Fibroblast of skin of left quadriceps (primary cell): ENCODE measurements at regions not wholly inside any gene's neighbourhood (a gene's known extent, or its start where the extent isn't known, plus 50 kb on each side); places are given as distances from the start of the nearest gene placed in this dataset.
"Not testable (repeated sequence)": the region's sequence is repeated elsewhere in the genome, so short reads cannot be mapped to it uniquely, and the experiment has no call there.

Source experiments
- DNase-seq, 2 experiments: peaks; one replicate each; pipeline ENCODE4 v3.0.0-alpha.2; 2013; ENCODE audit warnings: low read depth in 2 of 2

DNA sequence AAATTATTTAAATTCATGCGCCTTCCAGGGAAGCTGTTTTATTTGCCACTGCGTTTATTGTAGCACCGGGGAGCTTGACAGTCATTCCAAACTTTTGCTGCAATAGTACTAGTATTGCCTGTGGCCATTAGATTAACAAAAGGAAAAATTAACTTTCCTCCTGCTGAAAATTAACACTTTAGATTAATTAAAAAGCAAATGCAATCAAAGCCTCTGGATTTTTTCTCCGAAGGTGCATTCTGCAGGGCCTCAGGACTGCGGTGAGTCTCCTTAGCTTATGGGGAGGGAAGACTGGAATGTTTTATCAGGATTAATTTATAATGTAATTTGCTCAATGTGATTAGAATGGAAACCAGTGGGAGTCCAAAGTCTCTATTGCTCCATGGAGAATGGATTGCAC lies 456.4 kb upstream of the CFAP20DC start:
- no peak for DNase-seq

- no peak for DNase-seq
Measured at GRCh38 chr3:59503441-59503840, 453.6 kb upstream of the CFAP20DC start.

DNA sequence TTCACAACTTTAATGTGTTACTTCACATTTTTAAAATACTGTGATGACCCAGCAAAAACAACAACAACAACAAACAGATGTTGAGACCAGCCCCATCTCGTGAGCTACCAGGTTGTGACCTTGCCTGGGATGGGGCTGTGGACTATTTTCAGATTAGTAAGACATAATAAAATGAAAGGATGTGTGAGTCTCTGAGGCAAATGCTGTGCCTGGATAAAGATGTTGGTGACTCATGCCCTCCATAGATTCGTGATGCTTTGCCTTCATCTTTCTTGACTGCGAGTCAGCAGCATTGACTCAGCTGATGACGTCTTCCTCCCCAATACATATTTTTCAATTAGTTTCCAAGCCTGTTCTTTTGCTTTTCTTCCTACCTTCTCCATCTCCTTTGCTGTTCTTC lies 453.0 kb upstream of the CFAP20DC start:
- DNase-seq: peak; percentile 72 to 73

DNA sequence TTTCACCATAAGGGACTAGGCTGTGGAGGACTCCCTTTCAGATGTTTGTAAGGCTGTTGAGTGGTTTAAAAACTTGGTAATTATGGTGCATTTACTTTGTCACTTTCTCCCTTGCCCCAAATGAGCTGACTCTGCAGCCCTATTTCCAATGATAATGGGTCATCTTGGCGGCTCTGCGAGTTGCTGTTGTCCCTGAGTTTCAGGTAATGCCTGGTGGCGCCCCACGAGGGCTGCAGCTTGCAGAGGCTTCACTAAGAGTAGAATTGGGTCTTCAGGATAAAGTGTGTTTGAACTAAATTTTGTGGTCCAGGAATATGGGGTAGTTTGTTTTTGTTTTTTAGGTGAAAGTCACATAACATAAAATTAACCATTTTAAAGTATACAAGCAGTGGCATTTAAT lies 450.1 kb upstream of the CFAP20DC start:
- DNase-seq: no peak

GRCh38 chr3:59499000-59499399 lies 449.2 kb upstream of the CFAP20DC start:
- no peak for DNase-seq

- no peak for DNase-seq
Measured at GRCh38 chr3:59496250-59496649, 446.4 kb upstream of the CFAP20DC start.

GRCh38 chr3:59494969-59495368 lies 445.1 kb upstream of the CFAP20DC start:
- not testable (repeated sequence) for DNase-seq

DNA sequence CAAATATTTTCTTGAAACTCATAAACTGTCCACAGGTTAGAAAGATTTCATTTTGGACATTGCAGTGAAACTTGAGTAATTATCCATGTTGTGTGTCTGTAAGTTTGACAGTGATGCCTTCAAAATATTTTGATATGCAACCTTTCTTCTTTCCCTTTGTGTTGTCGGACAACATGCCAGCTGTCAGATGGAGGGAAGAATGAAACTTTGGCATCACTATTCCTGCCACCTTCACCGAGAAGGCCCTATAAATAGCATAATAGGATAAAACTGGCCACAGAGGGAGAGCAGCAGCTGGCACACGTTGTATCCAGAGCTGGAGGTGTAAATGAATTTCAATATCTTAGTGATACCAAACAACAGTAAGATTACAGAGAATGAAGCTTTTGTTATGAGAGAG lies 436.7 kb upstream of the CFAP20DC start:
- DNase-seq: no peak

GRCh38 chr3:59483191-59483590 lies 433.4 kb upstream of the CFAP20DC start:
- DNase-seq: no peak

DNA sequence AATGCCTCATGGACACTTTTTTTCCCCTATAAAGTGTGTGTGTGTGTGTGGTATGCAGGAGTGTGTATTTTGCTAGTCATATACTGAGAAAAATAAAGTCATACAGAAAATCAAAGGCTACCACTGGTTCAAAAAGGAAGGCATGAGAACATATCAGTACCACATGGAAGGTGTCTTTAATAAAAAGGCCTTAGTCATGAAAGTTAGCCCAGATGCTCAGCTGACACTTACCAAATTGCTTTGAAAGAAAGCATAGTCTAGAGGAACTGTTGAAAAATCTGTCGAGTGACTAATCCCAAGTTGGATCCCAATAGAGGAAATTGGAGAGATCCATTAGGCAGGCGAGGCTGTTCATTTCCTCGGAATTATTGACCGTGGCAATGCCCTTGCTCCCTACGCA lies 432.9 kb upstream of the CFAP20DC start:
- DNase-seq: peak; percentile 27 to 35

DNA sequence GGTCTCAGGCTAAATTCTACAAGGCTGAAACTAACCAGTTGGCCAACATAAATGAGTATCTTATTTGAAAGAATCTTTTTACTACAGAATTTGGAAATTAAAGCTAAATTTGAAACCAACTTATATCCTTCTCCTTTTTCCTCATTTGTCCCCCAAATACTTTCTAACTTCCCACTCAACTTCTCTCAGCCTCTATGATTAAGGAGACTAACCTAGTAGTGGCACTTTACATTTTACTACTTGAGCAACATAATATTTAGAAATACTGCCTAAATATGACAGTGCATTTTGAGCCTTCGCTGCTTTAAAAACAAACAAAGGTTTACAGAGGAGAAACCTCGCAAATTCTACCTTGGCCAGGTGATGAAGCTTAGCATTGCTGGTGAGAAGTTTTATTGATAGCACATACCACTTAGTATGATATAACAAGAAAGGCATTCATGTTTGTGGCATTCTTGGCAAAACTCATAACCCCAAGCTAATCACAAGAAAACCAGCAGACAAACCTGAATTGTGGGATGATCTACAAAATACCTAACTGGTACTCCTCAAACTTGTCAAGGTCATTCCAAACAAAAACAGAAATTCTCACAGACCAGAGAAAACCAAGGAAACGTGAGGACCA lies 432.1 kb upstream of the CFAP20DC start:
- DNase-seq: no peak

DNA sequence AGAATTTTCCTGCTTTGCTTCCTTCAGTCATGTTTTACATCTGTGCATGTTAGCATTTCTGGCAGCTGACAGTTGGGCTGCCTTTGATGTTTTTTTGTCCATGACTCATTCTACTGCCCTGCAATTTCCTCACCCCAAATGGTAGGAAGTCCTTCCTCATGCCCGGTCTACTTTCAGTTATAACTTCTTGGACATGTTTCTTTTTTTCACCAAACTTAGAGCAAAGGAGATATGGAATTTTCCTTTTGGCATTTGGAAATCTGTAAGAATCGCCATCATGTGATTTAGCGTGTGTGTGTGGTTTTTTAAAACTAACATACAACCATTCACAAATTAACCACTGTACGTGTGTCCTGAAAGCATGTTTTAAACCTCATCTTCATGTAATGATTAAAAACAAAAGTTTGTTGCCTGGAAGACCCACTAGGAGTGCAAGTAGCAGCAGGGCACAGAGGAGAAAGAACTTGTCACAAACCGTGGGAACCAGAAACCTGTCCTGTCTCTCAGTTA lies 430.7 kb upstream of the CFAP20DC start:
- DNase-seq: peak; percentile 38 to 54

GRCh38 chr3:59473636-59474035 lies 423.8 kb upstream of the CFAP20DC start:
- no peak for DNase-seq

DNA sequence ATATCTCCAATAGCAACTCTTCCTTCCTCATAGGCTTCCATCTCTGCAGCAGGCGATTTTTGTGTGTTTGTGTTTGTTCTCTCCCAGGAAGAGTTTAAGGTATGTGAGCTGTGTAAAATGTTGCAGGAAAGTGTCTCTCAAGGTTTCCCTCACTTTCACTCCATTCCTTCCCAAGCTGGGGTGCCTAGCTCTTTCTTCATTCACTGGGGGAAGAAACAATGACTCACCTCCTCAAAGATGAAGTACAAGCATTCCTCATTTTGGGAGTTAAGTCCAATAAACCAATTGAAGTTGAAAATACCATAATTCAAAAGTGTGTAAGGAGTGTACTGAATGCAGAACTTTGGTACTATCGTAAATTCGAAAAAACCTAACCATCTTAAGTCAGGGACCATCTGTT lies 422.7 kb upstream of the CFAP20DC start:
- DNase-seq: no peak

GRCh38 chr3:59469948-59470723 lies 420.3 kb upstream of the CFAP20DC start:
- DNase-seq: no peak

GRCh38 chr3:59467476-59467875 lies 417.7 kb upstream of the CFAP20DC start:
- no peak for DNase-seq

DNA sequence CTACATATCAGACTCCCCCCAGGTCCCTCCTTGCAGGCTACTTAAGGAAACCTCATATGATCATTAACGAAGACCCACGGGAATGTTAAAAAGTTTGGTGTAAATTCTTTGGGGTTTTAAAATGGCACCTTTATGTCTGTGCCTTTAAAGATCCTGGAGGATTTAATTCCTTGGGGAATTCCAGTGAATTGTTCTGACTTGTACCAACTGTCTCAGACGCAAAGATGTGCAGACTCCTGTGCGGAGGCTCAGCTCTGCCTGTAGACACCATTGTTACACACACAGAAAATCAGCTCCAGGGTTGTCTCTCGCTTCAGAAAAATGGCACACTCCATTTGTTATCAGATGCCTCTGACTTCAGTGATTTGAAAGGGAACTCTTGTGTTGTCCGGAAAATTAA lies 414.4 kb upstream of the CFAP20DC start:
- DNase-seq: no peak

- DNase-seq: no peak
Measured at GRCh38 chr3:59463253-59463652, 413.4 kb upstream of the CFAP20DC start.

DNA sequence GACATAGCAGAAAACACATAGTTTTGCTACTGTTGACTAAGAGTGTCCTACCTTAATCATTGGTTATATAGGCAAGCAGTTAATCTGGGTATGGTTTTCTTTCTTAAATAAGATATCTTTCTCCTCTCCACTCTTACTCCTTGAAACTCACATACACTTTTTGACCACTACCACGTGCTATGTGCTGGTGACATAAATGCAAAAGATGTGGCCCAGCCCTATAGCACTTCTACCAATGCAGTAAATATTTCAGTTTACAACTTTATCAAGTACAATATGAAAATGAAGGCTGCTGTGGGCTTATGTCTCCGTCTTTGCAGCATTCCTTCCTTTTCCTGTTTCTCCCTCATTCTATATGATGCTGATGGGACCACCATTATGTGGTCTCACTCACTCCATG lies 410.2 kb upstream of the CFAP20DC start:
- DNase-seq: no peak

DNA sequence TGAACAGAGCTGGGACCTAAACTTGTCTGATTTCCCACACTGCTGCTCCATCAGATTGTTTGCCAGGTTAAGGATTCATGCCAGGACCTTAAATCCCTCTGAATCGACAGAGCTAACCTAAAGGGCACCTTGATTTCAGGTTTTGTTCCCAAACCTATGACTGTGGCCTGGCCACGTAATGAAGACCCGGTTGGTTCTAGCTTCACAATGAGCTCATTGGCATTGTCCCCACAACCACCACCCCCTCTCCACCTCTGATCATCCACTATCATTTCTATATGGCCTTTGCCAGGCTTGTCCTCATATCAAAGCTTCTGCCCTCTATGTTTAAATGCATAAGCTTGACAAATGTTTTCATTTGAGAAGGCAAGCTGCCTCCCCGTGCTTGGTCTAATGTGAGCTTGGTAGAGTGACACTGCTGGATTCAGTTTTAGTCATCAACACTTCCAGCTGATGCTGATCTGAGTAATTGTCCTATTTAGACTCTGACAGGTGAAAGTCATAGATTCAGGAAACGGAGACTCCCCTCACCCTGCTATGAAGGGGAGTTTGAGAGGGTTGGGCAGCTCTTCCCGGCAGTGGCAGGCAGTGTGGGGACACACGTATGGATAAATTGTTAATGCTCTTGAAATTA lies 407.1 kb upstream of the CFAP20DC start:
- DNase-seq: no peak

DNA sequence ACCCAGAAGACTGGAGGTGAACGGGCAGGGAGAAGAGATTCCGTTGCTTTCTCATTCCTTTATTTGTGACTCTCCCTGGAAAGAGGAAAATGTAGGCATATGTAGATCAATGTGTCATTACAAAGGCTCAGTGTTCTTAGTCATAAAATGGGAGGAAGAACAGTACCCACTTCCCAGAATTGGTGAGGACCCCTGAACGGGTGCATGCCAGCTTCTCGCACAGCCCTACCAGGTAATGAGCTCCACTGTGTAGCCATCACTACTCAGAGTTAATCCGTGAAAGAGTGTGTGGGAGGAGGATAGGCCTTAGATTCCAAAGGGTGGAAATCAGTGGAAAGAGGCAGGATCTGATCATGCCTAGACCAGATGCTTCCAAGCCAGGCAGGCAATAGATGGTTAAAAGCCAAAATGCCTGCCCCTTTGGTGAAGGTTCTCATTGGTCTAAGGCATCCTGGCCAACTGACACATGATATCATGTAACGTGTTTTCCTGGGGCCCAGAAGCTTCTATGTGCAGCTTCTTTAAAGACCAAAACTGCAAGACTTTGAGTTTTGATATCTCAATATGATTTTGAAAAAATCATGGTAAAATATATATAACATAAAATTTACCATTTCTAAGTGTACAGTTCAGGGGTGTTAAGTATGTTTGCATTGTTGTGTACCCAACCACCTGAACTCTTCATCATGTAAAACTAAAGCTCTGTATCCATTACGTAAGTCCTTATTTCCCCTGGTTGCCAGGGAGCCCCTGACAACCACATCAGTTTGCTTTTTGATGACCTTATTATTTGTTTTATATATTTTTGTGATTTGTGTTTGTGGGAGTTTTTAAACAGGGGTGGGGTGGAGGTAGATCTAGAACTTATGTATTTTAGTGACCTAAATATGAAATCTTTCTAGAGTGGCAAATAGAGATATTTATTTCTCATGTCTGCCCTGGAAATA lies 402.2 kb upstream of the CFAP20DC start:
- DNase-seq: no peak
